ENCODE measurements at regions not wholly inside any gene's neighbourhood (a gene's known extent, or its start where the extent isn't known, plus 50 kb on each side); places are given as distances from the start of the nearest gene placed in this dataset.

GRCh38 chrX:96417695-96418094, 266.9 kb upstream of the DIAPH2 start:
- H3K36me3 ChIP-seq (ENCODE audit: insufficient read depth in 1 of 2, low read depth in 1 of 2): no peaks in the 10 kb centered on the region
- no peaks in the 10 kb centered on the region for H3K27me3 ChIP-seq (ENCODE audit: insufficient read depth in 3 of 3, low read length in 2 of 3)
- intact Hi-C loops (cut with DNase I): no loop called here
- no peak overlapping the region for H3K27ac ChIP-seq
- H3K4me1 ChIP-seq: no peaks in the 10 kb centered on the region
- WGBS, 3 donors: 88 to 93% (median 89%) methylated on average over 4 of the region's 4 CpGs
- no peak for TF ChIP-seq CTCF (IDR thresholded peaks at IDR 0.05)
- no peaks in the 10 kb centered on the region for H3K9me3 ChIP-seq
- ATAC-seq (no peak), DNase-seq (no peak)
- H3K4me3 ChIP-seq: no peak overlapping the region

DNA sequence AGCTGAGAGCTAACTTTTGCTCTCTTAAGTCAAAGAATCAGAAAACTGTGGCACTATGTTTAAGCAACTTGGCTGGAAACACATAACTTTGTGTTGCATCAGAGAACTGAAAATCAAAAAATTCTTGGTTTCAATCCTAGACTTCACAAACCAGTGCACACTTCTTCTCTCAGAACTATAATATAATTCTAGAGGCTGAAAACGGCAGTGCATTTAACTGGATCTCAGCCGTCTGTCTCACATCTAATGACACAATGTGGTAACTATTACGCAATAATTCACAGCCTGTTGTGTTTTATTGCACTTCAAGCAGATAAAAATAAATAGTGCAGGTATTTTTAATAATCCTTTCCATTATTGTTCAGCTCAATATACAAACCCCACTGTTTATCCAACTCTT, 260.6 kb upstream of the DIAPH2 start:
- no peaks in the 10 kb centered on the region for H3K4me1 ChIP-seq
- 47 to 64% (median 55%) methylated on average over 3 of the region's 3 CpGs for WGBS, 3 donors
- no peaks in the 10 kb centered on the region for H3K9me3 ChIP-seq
- H3K36me3 ChIP-seq (ENCODE audit: insufficient read depth in 1 of 2, low read depth in 1 of 2): no peaks in the 10 kb centered on the region
- intact Hi-C loops (cut with DNase I): no loop called here
- ATAC-seq: no peak
- H3K4me3 ChIP-seq: no peak overlapping the region
- H3K27ac ChIP-seq: no peak overlapping the region
- no peak for DNase-seq
- no peak for TF ChIP-seq CTCF (IDR thresholded peaks at IDR 0.05)
- peaks cover 0 to 6% (median 0%) of the 10 kb centered on the region in 3 donors for H3K27me3 ChIP-seq (ENCODE audit: insufficient read depth in 3 of 3, low read length in 2 of 3)

DNA sequence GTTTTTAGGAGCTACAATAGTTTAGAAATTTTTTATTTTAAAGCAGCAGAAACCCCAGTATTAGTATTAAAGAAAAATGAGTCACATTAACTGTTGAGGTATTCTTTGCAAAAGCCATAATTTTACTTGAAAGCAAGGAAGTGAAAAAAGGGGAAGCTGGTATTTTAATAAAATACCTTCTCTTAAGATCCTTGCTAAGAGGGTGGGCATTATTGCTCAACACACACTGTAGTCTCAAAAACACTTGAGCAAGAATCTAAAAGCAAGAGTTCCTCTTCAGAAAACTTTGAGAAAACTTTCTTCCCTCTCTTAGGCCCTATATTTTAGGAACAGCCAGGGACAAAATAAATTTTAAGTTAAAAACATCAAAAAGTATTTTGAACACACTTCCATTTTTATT, 259.4 kb upstream of the DIAPH2 start:
- Histone ChIP-seq H3K27me3 (ENCODE audit: insufficient read depth in 3 of 3, low read length in 2 of 3) (peaks cover 0 to 14% (median 0%) of the 10 kb centered on the region in 3 donors), H3K4me3 (no peak overlapping the region), H3K4me1 (no peaks in the 10 kb centered on the region), H3K27ac (no peak overlapping the region), H3K9me3 (no peaks in the 10 kb centered on the region), H3K36me3 (ENCODE audit: insufficient read depth in 1 of 2, low read depth in 1 of 2) (no peaks in the 10 kb centered on the region)
- no peak for ATAC-seq
- no peak for DNase-seq
- no peak for TF ChIP-seq CTCF (IDR thresholded peaks at IDR 0.05)
- intact Hi-C loops (cut with DNase I): no loop called here

DNA sequence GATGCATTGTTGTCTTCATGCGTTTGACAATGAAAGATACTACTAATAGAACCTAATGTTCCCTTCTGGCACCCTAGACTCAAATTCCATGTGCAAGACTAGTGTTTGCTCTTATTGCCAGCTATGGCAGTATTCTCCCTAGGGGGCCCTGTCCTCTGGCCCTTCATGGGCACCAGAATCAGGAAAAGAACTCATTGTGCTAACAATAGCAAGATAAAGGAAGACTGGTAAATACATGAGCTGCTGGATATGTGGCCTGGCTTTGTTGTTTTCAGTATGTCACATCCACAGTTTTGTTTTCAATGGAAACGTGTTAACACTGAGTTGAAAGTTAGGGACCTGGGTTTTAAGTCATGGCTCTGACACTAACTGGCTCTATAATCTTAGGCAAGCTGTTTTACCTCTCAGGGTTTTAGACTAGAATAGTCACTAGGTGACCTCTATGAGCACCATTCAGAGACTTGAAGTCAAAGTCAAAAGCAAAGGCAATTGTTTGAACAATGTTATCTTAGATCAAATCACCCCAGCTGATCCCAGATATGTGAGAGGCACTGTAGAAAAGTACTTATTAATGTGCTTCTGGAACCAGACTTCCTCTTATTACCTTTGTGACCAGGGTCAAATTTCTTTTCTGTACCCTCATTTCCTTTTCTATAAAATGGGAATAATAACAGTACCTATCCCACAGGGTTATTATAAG, 253.7 kb upstream of the DIAPH2 start:
- WGBS, 3 donors: 51 to 61% (median 60%) methylated on average over 2 of the region's 2 CpGs
- H3K27me3 ChIP-seq (ENCODE audit: insufficient read depth in 3 of 3, low read length in 2 of 3): peaks cover 0 to 26% (median 0%) of the 10 kb centered on the region in 3 donors
- no peak for TF ChIP-seq CTCF (IDR thresholded peaks at IDR 0.05)

DNA sequence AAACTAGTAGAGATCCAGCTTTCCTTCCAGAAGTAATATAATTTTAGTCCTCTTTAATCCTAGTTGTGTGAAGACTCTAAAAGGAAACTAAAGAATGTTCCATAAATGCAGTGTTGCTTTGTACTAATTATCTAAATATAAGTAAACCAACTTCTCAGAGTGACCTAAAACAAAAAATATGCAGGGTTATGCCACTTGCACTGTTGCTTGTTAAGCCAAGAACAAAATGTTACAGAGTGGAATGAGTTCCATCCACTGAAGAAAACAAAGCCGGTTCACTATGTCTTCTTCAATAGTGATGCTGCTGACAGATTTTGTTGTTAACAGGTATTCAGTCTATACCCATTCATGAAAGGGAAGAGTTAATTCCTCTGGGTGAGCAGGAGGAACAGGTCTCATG, 252.0 kb upstream of the DIAPH2 start:
- 15 to 59% (median 48%) methylated on average over 1 of the region's 1 CpG for WGBS, 3 donors
- Histone ChIP-seq H3K27me3 (ENCODE audit: insufficient read depth in 3 of 3, low read length in 2 of 3) (peaks cover 0 to 26% (median 0%) of the 10 kb centered on the region in 3 donors), H3K27ac (no peak overlapping the region), H3K4me1 (no peaks in the 10 kb centered on the region), H3K36me3 (ENCODE audit: insufficient read depth in 1 of 2, low read depth in 1 of 2) (no peaks in the 10 kb centered on the region), H3K9me3 (no peaks in the 10 kb centered on the region), H3K4me3 (no peak overlapping the region)
- DNase-seq: no peak
- ATAC-seq: no peak
- no peak for TF ChIP-seq CTCF (IDR thresholded peaks at IDR 0.05)
- intact Hi-C loops (cut with DNase I): no loop called here

More for the DNA sequence above, 253.7 kb upstream of the DIAPH2 start:
- Histone ChIP-seq H3K36me3 (ENCODE audit: insufficient read depth in 1 of 2, low read depth in 1 of 2) (no peaks in the 10 kb centered on the region), H3K27ac (no peak overlapping the region), H3K9me3 (no peaks in the 10 kb centered on the region), H3K4me3 (no peak overlapping the region), H3K4me1 (no peaks in the 10 kb centered on the region)
- no peak for ATAC-seq
- DNase-seq: no peak
- intact Hi-C loops (cut with DNase I): no loop called here

Measured in psoas muscle (tissue), 7 donors.